IPS-20b (cell line): ENCODE measurements at regions not wholly inside any gene's neighbourhood (a gene's known extent, or its start where the extent isn't known, plus 50 kb on each side); places are given as distances from the start of the nearest gene placed in this dataset.

Source experiments
- H3K27ac ChIP-seq: one replicate; pipeline ENCODE4 v1.5.1; 2013; ENCODE audit warnings: low read length
- H3K27me3 ChIP-seq: 2 replicates; pipeline ENCODE4 v1.6.1; 2013; ENCODE audit warnings: mild to moderate bottlenecking, low read length, inconsistent platforms; ENCODE audit not compliant: insufficient read depth
- H3K36me3 ChIP-seq: 2 replicates; pipeline ENCODE4 v1.6.1; 2013; ENCODE audit warnings: low read depth, mild to moderate bottlenecking, inconsistent platforms, low read length, moderate library complexity; ENCODE audit not compliant: insufficient read depth
- H3K4me1 ChIP-seq: 2 replicates; pipeline ENCODE4 v1.6.1; 2013; ENCODE audit warnings: mild to moderate bottlenecking, control low read depth, inconsistent platforms, low read length, moderate library complexity; ENCODE audit not compliant: insufficient read depth
- H3K4me3 ChIP-seq: 2 replicates; pipeline ENCODE4 v1.5.1; 2013; ENCODE audit warnings: mild to moderate bottlenecking, low read length, inconsistent platforms
- H3K9ac ChIP-seq: 2 replicates; pipeline ENCODE4 v1.6.1; 2013; ENCODE audit warnings: low read depth, mild to moderate bottlenecking, inconsistent platforms, low read length, moderate library complexity
- H3K9me3 ChIP-seq: 2 replicates; pipeline ENCODE4 v1.6.1; 2013; ENCODE audit warnings: mild to moderate bottlenecking, low read depth, low read length, inconsistent platforms; ENCODE audit not compliant: insufficient read depth

DNA sequence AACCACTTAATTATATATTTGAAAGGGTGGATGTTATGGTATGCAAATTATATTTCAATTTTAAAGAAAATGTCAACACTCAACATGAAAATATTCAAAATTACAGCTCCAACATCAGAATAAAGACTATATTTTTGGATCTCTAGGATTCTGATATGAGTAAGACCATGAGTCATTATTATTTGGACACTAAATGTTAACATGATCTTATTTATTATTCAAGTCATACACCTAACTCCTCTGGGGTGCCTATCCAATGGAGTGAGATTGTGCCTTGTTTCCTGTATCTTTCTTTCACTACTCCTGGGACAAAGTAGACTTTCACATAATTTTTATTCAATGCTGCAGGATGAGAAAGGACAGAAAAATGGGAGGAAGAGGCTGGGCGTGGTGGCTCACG is 135.2 kb upstream of the PRSS1 start:
- H3K9me3 ChIP-seq: no peaks in the 10 kb centered on the region
- no peaks in the 10 kb centered on the region; the same call in none of the 2 replicates for H3K4me1 ChIP-seq
- no peak overlapping the region for H3K4me3 ChIP-seq
- no peak overlapping the region for H3K27ac ChIP-seq
- no peaks in the 10 kb centered on the region for H3K36me3 ChIP-seq
- H3K27me3 ChIP-seq: no peaks in the 10 kb centered on the region
- no peak overlapping the region for H3K9ac ChIP-seq

GRCh38 chr7:142612237-142612881 is 136.9 kb upstream of the PRSS1 start:
- Histone ChIP-seq H3K27me3 (no peaks in the 10 kb centered on the region), H3K4me1 (no peaks in the 10 kb centered on the region; the same call in none of the 2 replicates), H3K27ac (no peak overlapping the region), H3K4me3 (no peak overlapping the region), H3K9me3 (no peaks in the 10 kb centered on the region), H3K36me3 (no peaks in the 10 kb centered on the region), H3K9ac (no peak overlapping the region)

GRCh38 chr7:142611566-142612236 is 137.6 kb upstream of the PRSS1 start:
- H3K4me1 ChIP-seq: no peaks in the 10 kb centered on the region; the same call in none of the 2 replicates
- H3K27ac ChIP-seq: no peak overlapping the region
- no peaks in the 10 kb centered on the region for H3K36me3 ChIP-seq
- H3K9ac ChIP-seq: no peak overlapping the region
- H3K9me3 ChIP-seq: no peaks in the 10 kb centered on the region
- no peaks in the 10 kb centered on the region for H3K27me3 ChIP-seq
- no peak overlapping the region for H3K4me3 ChIP-seq

GRCh38 chr7:142608630-142609428 is 140.4 kb upstream of the PRSS1 start:
- Histone ChIP-seq H3K27me3 (peaks cover 7% of the 10 kb centered on the region; the same call in 1 of the 2 replicates), H3K27ac (no peak overlapping the region), H3K4me3 (no peak overlapping the region), H3K4me1 (no peaks in the 10 kb centered on the region; the same call in none of the 2 replicates), H3K36me3 (no peaks in the 10 kb centered on the region), H3K9ac (no peak overlapping the region), H3K9me3 (no peaks in the 10 kb centered on the region)

GRCh38 chr7:142607351-142607750 is 141.9 kb upstream of the PRSS1 start:
- Histone ChIP-seq H3K4me1 (no peaks in the 10 kb centered on the region; the same call in none of the 2 replicates), H3K9me3 (no peaks in the 10 kb centered on the region), H3K36me3 (no peaks in the 10 kb centered on the region), H3K27ac (no peak overlapping the region), H3K9ac (no peak overlapping the region), H3K27me3 (peaks cover 7% of the 10 kb centered on the region; the same call in 1 of the 2 replicates), H3K4me3 (no peak overlapping the region)

DNA sequence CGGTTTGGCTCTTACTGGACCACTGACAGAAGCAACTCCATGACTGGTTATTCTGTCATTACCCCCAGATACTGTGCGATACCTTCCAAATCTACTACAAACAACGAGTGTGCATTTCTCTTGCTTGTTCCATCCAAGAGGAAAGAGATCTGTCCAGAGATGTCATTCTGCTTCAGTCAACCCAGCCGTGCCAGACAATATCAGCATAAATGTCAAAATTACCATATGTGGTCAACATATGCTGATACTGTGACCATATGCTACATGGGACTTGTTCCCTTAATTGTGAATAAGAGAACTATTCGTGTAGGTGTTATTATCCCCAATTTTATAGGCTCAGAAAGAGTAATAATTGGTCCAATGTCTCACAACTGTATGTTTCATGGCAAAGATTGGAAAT is 143.2 kb upstream of the PRSS1 start:
- Histone ChIP-seq H3K36me3 (no peaks in the 10 kb centered on the region), H3K27ac (no peak overlapping the region), H3K4me1 (no peaks in the 10 kb centered on the region; the same call in 1 of the 2 replicates), H3K27me3 (peaks cover 7% of the 10 kb centered on the region; the same call in 1 of the 2 replicates), H3K4me3 (no peak overlapping the region), H3K9me3 (no peaks in the 10 kb centered on the region), H3K9ac (no peak overlapping the region)

DNA sequence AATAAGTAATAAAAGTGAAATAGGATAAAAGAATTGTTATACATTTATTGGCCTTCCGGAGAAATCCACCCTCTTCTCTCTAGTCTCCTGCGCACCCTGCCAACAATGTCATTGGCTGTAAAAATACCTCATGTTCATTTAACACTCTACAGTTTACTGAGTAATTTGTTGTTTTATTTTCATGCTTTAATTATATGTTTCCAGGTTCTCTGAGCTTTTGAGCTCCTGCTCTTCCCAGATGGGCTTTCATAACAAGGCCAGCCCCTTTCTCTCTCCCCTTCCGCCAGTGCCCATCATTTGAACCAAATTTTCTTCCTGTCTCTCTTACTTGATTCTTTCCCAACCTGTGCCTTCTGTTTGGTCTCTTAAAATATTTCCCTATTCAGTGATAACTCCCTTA is 144.6 kb upstream of the PRSS1 start:
- H3K4me3 ChIP-seq: no peak overlapping the region
- H3K36me3 ChIP-seq: no peaks in the 10 kb centered on the region
- H3K9me3 ChIP-seq: no peaks in the 10 kb centered on the region
- H3K4me1 ChIP-seq: no peaks in the 10 kb centered on the region
- H3K27me3 ChIP-seq: peaks cover 7% of the 10 kb centered on the region; the same call in 1 of the 2 replicates
- no peak overlapping the region for H3K9ac ChIP-seq
- H3K27ac ChIP-seq: no peak overlapping the region

GRCh38 chr7:142603870-142604448 is 145.3 kb upstream of the PRSS1 start:
- Histone ChIP-seq H3K36me3 (no peaks in the 10 kb centered on the region), H3K4me3 (no peak overlapping the region), H3K4me1 (no peaks in the 10 kb centered on the region), H3K27me3 (peaks cover 7% of the 10 kb centered on the region; the same call in 1 of the 2 replicates), H3K9ac (no peak overlapping the region), H3K27ac (no peak overlapping the region), H3K9me3 (no peaks in the 10 kb centered on the region)

- H3K36me3 ChIP-seq: no peaks in the 10 kb centered on the region
- H3K27me3 ChIP-seq: peaks cover 7% of the 10 kb centered on the region; the same call in 1 of the 2 replicates
- H3K4me3 ChIP-seq: no peak overlapping the region
- H3K9ac ChIP-seq: no peak overlapping the region
- H3K9me3 ChIP-seq: no peaks in the 10 kb centered on the region
- no peak overlapping the region for H3K27ac ChIP-seq
- no peaks in the 10 kb centered on the region for H3K4me1 ChIP-seq
Observed at GRCh38 chr7:142602756-142603155, 146.5 kb upstream of the PRSS1 start.

DNA sequence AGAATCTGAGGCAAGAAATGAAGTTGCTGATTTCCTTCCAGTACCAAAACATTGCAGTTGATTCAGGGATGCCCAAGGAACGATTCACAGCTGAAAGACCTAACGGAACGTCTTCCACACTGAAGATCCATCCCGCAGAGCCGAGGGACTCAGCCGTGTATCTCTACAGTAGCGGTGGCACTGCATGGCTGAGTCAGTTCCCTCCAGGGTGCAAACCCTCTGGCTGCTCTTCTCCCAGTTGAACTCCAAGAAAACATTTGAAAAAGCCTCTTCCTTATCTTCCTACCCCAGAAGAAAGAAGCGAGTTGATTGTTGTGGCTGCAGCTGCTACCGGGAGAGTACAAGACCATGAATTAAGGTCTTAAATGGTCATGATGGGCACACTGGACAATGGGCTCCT is 147.1 kb upstream of the PRSS1 start:
- no peak overlapping the region for H3K9ac ChIP-seq
- H3K36me3 ChIP-seq: no peaks in the 10 kb centered on the region
- H3K9me3 ChIP-seq: no peaks in the 10 kb centered on the region
- no peak overlapping the region for H3K4me3 ChIP-seq
- H3K4me1 ChIP-seq: no peaks in the 10 kb centered on the region
- no peak overlapping the region for H3K27ac ChIP-seq
- peaks cover 7% of the 10 kb centered on the region; the same call in 1 of the 2 replicates for H3K27me3 ChIP-seq

DNA sequence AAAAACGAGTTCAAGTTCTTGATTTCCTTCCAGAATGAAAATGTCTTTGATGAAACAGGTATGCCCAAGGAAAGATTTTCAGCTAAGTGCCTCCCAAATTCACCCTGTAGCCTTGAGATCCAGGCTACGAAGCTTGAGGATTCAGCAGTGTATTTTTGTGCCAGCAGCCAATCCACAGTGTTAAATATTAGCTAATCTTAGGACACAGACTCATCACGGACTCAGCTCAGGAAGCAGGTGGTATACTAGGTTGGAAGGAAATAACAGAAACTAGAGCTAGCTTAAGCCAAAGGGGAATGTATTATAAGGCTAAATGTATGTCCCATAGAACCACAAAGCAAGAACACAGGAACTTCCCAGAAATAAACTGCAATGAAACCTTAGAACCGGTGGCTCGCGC is 151.0 kb upstream of the PRSS1 start:
- Histone ChIP-seq H3K9ac (no peak overlapping the region), H3K4me1 (no peaks in the 10 kb centered on the region), H3K4me3 (no peak overlapping the region), H3K9me3 (no peaks in the 10 kb centered on the region), H3K27ac (no peak overlapping the region), H3K27me3 (no peaks in the 10 kb centered on the region), H3K36me3 (no peaks in the 10 kb centered on the region)
